Cardiac muscle cell (in vitro differentiated cells and primary cell): ENCODE measurements at regions not wholly inside any gene's neighbourhood (a gene's known extent, or its start where the extent isn't known, plus 50 kb on each side); places are given as distances from the start of the nearest gene placed in this dataset.

Experiments
- DNase-seq, 2 donors: peaks; one replicate each; pipeline versions ENCODE4 v3.0.0 to v3.0.0-alpha.2; 2010 to 2017; ENCODE audit warnings: low read depth in 1 of 2, low spot score in 1 of 2
- H3K27ac ChIP-seq: fragments of 200-600 bp; sonication (generic); 2 replicates; pipeline ENCODE4 v1.5.1; 2016
- H3K27me3 ChIP-seq: fragments of 200-600 bp; sonication (generic); 2 replicates; pipeline ENCODE4 v1.6.0; 2016; ENCODE audit warnings: control low read depth
- H3K36me3 ChIP-seq: fragments of 200-600 bp; sonication (generic); 2 replicates; pipeline ENCODE4 v1.5.1; 2016; ENCODE audit warnings: control low read depth
- H3K4me1 ChIP-seq: fragments of 200-600 bp; sonication (generic); 2 replicates; pipeline ENCODE4 v1.8.1; 2017; ENCODE audit warnings: low read depth, mild to moderate bottlenecking, mixed run types
- H3K4me3 ChIP-seq: fragments of 200-600 bp; sonication (generic); 2 replicates; pipeline ENCODE4 v1.5.1; 2016; ENCODE audit warnings: mild to moderate bottlenecking
- H3K9me3 ChIP-seq: fragments of 200-600 bp; sonication (generic); 2 replicates; pipeline ENCODE4 v1.5.1; 2017; ENCODE audit warnings: low read depth, mild to moderate bottlenecking, control low read depth
- CTCF ChIP-seq: IDR thresholded peaks from 2 replicates; pipeline ENCODE4 v1.5.1; 2012; ENCODE audit warnings: low read depth, mild to moderate bottlenecking, low read length

- no peak for TF ChIP-seq CTCF
- no peak for DNase-seq
- no peak overlapping the region for H3K4me3 ChIP-seq
- no peaks in the 10 kb centered on the region for H3K9me3 ChIP-seq
- peaks cover 28% of the 10 kb centered on the region for H3K4me1 ChIP-seq
- H3K36me3 ChIP-seq = no peaks in the 10 kb centered on the region
- H3K27me3 ChIP-seq = no peaks in the 10 kb centered on the region
- H3K27ac ChIP-seq = no peak overlapping the region
Observed at GRCh38 chr17:77324227-77324626, 183.5 kb downstream of the SEC14L1 start.

GRCh38 chr17:77325577-77326075 is 184.9 kb downstream of the SEC14L1 start:
- H3K9me3 ChIP-seq = no peaks in the 10 kb centered on the region
- DNase-seq = no peak
- no peak for TF ChIP-seq CTCF
- no peak overlapping the region for H3K4me3 ChIP-seq
- H3K27ac ChIP-seq = no peak overlapping the region
- H3K36me3 ChIP-seq = no peaks in the 10 kb centered on the region
- peaks cover 15% of the 10 kb centered on the region for H3K4me1 ChIP-seq
- no peaks in the 10 kb centered on the region for H3K27me3 ChIP-seq

- H3K9me3 ChIP-seq = no peaks in the 10 kb centered on the region
- no peaks in the 10 kb centered on the region for H3K27me3 ChIP-seq
- H3K4me1 ChIP-seq = peaks cover 15% of the 10 kb centered on the region
- no peak overlapping the region for H3K4me3 ChIP-seq
- H3K27ac ChIP-seq = no peak overlapping the region
- TF ChIP-seq CTCF = no peak
- no peak for DNase-seq
- no peaks in the 10 kb centered on the region for H3K36me3 ChIP-seq
Observed at GRCh38 chr17:77326076-77326591, 185.4 kb downstream of the SEC14L1 start.

- TF ChIP-seq CTCF = no peak
- Histone ChIP-seq H3K27me3 (no peaks in the 10 kb centered on the region), H3K4me1 (peaks cover 17% of the 10 kb centered on the region), H3K9me3 (no peaks in the 10 kb centered on the region), H3K27ac (no peak overlapping the region), H3K36me3 (no peaks in the 10 kb centered on the region), H3K4me3 (no peak overlapping the region)
- DNase-seq = no peak
Observed at GRCh38 chr17:77326636-77327035, 185.9 kb downstream of the SEC14L1 start.

- no peak for TF ChIP-seq CTCF
Observed at GRCh38 chr17:77327181-77327565, 186.4 kb downstream of the SEC14L1 start.

More at GRCh38 chr17:77327181-77327565, 186.4 kb downstream of the SEC14L1 start:
- H3K4me3 ChIP-seq = no peak overlapping the region
- H3K36me3 ChIP-seq = no peaks in the 10 kb centered on the region
- DNase-seq = no peak
- no peaks in the 10 kb centered on the region for H3K27me3 ChIP-seq
- H3K9me3 ChIP-seq = no peaks in the 10 kb centered on the region
- no peak overlapping the region for H3K27ac ChIP-seq
- peaks cover 18% of the 10 kb centered on the region for H3K4me1 ChIP-seq
